HG02571 (cell line): ENCODE measurements at regions not wholly inside any gene's neighbourhood (a gene's known extent, or its start where the extent isn't known, plus 50 kb on each side); places are given as distances from the start of the nearest gene placed in this dataset.

Source experiments
- ATAC-seq: cut with Tn5 transposase; IDR thresholded peaks from one replicate; pipeline ENCODE4 v1.9.1; 2021; ENCODE audit warnings: mild to moderate bottlenecking, moderate library complexity; ENCODE audit not compliant: unreplicated experiment

- ATAC-seq = no peak
These were observed 1102.8 kb upstream of the KLHL29 start for GRCh38 chr2:22282220-22282619.

DNA sequence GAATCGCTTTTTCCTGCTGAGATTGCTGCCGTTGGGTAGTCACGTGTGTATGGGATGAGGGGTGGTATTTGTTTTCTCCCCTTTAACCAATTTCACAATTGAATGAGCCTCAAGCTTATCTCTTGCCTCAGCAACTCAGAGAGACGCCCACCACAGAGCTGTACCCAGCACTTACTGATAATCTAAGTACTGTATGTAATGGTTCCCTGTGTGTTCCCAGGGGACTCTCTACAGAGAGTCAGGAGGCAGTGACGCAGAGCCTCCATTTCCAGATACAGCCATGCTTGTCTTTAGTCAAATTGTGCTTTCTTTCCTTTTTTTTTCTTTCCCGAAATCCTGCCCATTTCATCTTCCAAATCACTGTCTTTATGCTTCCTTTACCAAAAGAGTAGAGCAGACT lies 1102.1 kb upstream of the KLHL29 start:
- ATAC-seq = no peak

DNA sequence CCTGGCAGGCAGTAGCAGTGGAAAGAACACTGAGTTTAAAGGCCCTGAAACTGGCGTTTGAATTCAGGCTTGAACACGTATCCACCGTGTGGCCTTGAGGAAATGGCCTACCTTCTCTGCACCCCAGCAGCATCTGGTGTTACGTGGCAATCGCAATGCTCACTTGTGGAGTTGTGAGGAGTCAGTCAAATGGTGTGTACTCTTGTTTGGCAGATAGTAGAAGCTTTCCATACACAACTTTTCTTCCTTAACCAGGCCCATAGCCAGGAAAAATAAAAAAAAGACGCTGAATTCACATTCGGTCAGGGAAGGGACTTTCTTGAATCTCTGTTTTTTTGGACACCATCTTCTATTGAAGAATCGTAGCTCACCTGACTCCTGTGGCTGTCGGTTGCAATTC lies 1101.5 kb upstream of the KLHL29 start:
- ATAC-seq = no peak

DNA sequence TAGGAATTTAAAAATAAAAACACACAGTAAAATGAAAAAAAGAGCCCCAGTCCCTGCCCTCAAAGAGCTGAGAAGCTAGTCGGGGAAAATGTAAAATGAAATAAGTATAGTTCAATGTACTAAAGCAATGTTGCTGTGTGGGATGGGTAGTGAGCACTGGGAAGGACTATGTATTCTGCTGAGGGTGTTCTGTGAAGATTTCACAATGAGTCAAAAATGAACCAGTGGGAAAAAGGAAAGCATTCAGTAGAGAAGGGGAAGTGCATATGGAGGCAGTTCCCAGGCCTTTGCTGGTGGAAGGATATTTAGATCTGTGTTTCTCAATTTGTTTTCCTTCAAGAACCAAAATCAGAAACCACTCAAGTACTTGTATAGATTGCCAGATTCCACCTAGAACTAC lies 1094.7 kb upstream of the KLHL29 start:
- no peak for ATAC-seq

- no peak for ATAC-seq
These were observed 1094.0 kb upstream of the KLHL29 start for GRCh38 chr2:22290909-22291473.

- no peak for ATAC-seq
These were observed 1083.8 kb upstream of the KLHL29 start for GRCh38 chr2:22301228-22301627.

DNA sequence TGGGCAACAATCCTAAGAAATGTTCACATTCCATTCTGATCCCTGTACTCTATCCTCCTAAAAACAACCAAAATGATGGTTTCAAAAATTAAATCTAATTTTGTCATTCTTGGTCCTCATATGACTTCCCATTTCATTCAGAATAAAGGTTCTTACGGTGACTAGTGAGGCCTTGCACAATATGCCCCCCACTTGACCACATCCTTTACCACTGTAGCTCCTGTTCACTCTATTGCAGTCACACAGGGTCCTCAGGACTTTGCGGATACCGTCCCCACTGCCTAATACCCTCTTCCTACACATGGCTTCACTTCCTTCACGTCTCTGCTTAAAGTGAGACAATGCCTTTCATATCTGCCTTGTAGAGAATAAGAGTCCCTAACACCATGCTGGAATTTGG lies 1058.7 kb upstream of the KLHL29 start:
- ATAC-seq = no peak

- ATAC-seq = no peak
These were observed 1055.5 kb upstream of the KLHL29 start for GRCh38 chr2:22329211-22330154.

DNA sequence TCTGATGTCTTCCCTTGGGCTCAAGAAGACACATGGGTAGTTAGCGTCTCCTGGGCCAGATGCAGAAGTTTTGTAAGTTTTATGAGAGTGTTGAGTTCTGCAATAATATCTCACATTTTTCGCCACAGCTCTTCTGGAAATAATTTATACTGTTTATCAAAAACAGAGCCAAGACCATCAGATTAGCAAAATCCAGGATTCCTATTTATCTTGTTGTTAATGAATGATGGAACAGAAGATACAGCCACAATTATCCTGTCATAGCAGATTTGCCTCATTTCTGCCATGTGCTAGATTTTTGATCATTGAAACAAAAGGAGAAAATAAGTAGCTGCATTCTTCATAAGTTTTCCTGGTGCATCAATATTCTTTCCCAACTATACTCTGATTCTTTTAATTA lies 1048.6 kb upstream of the KLHL29 start:
- ATAC-seq = no peak

DNA sequence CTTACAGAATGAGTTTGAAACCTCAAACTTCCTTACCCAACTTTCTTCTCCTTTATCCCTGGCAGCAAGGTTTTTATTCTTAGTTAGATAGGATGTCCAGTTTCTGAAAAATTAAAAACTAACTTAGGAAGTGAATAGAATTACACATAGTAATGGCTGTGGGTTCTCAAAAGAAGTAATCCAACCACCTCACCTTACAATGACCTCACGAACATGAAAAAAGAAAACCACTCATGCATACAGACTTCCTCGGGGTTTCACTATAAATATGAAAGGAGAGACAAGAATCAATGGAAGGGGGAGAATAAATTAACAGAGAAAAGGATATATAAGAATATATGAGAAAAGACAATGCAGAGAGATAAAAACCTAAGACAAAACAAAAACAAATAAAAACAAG lies 1044.3 kb upstream of the KLHL29 start:
- ATAC-seq = no peak

GRCh38 chr2:22347306-22347705 lies 1037.7 kb upstream of the KLHL29 start:
- ATAC-seq = no peak

- no peak for ATAC-seq
These were observed 1034.4 kb upstream of the KLHL29 start for GRCh38 chr2:22350621-22351020.

- peak; percentile 75 for ATAC-seq
These were observed 1029.1 kb upstream of the KLHL29 start for GRCh38 chr2:22355816-22356433.

GRCh38 chr2:22359071-22359672 lies 1025.8 kb upstream of the KLHL29 start:
- no peak for ATAC-seq

- ATAC-seq = no peak
These were observed 1024.1 kb upstream of the KLHL29 start for GRCh38 chr2:22360735-22361374.

DNA sequence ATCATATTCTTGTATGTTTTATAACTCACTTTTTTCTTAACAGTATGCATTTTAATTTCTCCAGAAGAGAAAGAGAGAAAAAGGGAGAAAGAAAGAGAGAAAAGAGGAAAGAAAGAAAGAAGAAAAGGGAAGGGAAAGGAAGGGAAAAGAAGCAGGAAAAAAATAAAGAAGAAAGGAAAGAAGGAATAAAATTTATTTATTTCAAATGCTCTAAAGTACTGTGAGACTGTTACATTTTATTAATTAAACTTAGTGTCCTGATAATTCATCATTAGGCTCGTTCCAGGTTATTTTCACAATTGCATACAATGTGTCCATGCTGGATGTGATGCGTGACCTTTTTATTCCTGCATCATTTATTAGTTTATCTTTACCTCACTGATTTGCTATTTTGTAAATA lies 1023.4 kb upstream of the KLHL29 start:
- ATAC-seq = no peak

DNA sequence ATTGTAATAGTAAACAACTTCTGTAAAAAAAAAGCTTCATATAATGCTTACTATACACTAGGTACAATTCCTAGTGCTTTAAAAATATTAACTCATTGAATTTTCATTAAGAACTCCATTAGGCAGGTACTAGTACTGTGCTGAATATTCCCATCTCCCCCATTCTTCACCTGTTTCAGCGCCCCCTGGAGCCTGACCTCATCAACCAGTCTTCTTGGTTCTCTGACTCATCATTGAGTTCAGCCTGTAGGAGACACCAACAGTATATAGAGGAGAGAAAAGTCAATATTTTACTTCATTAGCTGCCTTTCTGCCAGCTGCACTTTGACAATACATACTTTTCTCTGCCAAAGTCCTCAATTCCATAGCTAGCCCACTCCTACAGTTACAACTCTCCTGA lies 1009.9 kb upstream of the KLHL29 start:
- no peak for ATAC-seq

- no peak for ATAC-seq
These were observed 1007.7 kb upstream of the KLHL29 start for GRCh38 chr2:22377268-22377667.

- ATAC-seq = no peak
These were observed 1002.4 kb upstream of the KLHL29 start for GRCh38 chr2:22382479-22383169.

DNA sequence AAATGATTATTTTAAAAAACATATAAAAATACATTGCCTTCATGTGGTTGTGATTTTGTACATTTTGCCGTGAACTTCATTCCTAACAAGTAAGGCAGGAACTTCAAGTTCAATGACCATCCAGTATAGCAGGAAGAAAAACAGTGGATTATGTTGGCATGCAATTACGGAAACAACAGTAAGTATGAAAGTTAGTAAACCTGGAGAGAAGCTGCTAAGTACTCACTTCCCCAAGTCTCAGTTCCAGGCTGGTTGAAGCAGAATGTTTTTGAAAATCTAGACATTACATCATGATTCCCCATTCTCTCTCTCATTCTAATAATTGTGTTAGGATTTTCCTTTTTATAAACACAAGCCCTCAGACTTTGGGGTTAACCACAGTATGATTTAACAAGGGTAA lies 987.1 kb upstream of the KLHL29 start:
- ATAC-seq = no peak

GRCh38 chr2:22403748-22404147 lies 981.2 kb upstream of the KLHL29 start:
- no peak for ATAC-seq
